Transverse colon (tissue), 4 donors: ENCODE measurements at regions not wholly inside any gene's neighbourhood (a gene's known extent, or its start where the extent isn't known, plus 50 kb on each side); places are given as distances from the start of the nearest gene placed in this dataset.

Source experiments
- DNase-seq: peaks from one replicate; pipeline ENCODE4 v3.0.0-alpha.2; 2019
- H3K27ac ChIP-seq, 4 donors: fragments of 200-600 bp; sonication (generic); 2 replicates each; pipeline ENCODE4 v1.5.1; 2016 to 2018; ENCODE audit warnings: inconsistent platforms in 4 of 4
- H3K27me3 ChIP-seq: fragments of 200-600 bp; sonication (generic); 2 replicates; pipeline ENCODE4 v1.5.1; 2017; ENCODE audit warnings: inconsistent platforms
- H3K36me3 ChIP-seq, 4 donors: fragments of 200-600 bp; sonication (generic); 2 replicates each; pipeline ENCODE4 v1.5.1; 2017 to 2019; ENCODE audit warnings: inconsistent platforms in 4 of 4
- H3K4me1 ChIP-seq, 4 donors: fragments of 200-600 bp; sonication (generic); 2 replicates each; pipeline ENCODE4 v1.5.1; 2017 to 2020; ENCODE audit warnings: inconsistent platforms in 4 of 4
- H3K4me3 ChIP-seq, 4 donors: fragments of 200-600 bp; sonication (generic); 1 replicate in 1 of 4; 2 replicates in 3 of 4; pipeline versions ENCODE4 v1.5.1 to v1.6.1; 2017 to 2019; ENCODE audit warnings: inconsistent platforms in 4 of 4
- H3K9me3 ChIP-seq, 2 donors: fragments of 200-600 bp; sonication (generic); 2 replicates each; pipeline ENCODE4 v1.5.1; 2017 to 2019; ENCODE audit warnings: inconsistent platforms in 2 of 2
- EP300 ChIP-seq: sonication (generic); formaldehyde crosslinking; IDR thresholded peaks from one replicate; pipeline ENCODE4 v1.6.1; 2017; ENCODE audit warnings: antibody characterized with exemption, low read depth
- POLR2A ChIP-seq: fragments of 450-650 bp; IDR thresholded peaks from one replicate; pipeline ENCODE4 v1.6.1; 2016; ENCODE audit warnings: antibody characterized with exemption, mild to moderate bottlenecking, moderate library complexity
- POLR2AphosphoS5 ChIP-seq, 3 donors: sonication (generic); formaldehyde crosslinking; IDR thresholded peaks; one replicate each; pipeline ENCODE4 v1.6.1; 2016; ENCODE audit warnings: antibody characterized with exemption in 3 of 3
- WGBS, 2 donors: methylation state at CpG; one replicate each; pipeline ENCODE4 v1.1.5; 2018; ENCODE audit warnings: low coverage in 1 of 2; 5-methylcytosine and 5-hydroxymethylcytosine counted together
- in situ Hi-C, 4 donors: fragments of 200-750 bp; cut with MboI; loops; one replicate each; pipeline versions ENCODE4 v1.15.0 to v1.15.1; 2017; ENCODE audit warnings: low sequenced_read_pairs in 3 of 4, low pct_ligation_motif_present in 1 of 4, low pct_unique_long_range_greater_than_20kb in 1 of 4
- intact Hi-C: fragments of 100-400 bp; cut with DNase I; formaldehyde crosslinking; loops from one replicate; pipeline ENCODE4 v1.15.1; 2023; ENCODE audit warnings: low total_unique reads
- TF ChIP-seq, protein P1 (sequence below), 5 experiments: fragments of 200-600 bp in 3 of 5; fragments of 450-650 bp in 2 of 5; sonication (generic) in 3 of 5; IDR thresholded peaks; 1 replicate in 2 of 5; 2 replicates in 3 of 5; pipeline ENCODE4 v1.5.1; 2016 to 2017; ENCODE audit warnings: antibody characterized with exemption in 5 of 5, inconsistent platforms in 3 of 5, mild to moderate bottlenecking in 2 of 5, moderate library complexity in 1 of 5

DNA sequence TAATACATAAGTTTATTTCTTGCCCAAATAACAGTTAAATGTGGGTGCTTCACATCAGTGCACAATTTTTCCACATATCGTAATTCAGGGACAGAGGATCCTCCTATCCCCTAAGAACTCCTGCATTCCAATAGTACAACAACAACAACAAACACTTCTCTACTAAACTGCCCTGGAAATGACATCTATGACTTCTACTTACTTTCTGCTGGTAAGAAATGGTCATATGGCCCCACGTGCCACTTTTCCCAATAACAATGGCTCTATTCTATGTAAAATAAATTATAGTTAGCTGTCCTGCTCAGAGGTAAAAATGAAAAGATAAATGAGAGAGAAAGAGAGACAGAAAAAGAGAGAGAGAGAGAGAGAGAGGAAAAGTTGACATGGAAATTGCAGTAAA is 308.5 kb downstream of the ATXN7L3B start:
- Histone ChIP-seq H3K27me3 (no peaks in the 10 kb centered on the region), H3K27ac (no peak overlapping the region), H3K4me3 (no peak overlapping the region), H3K9me3 (no peaks in the 10 kb centered on the region), H3K36me3 (no peaks in the 10 kb centered on the region), H3K4me1 (no peaks in the 10 kb centered on the region)
- intact Hi-C loops (no loop called here), in situ Hi-C loops (no loop called here)
- no peak for DNase-seq
- WGBS, 2 donors, result 70 to 74% methylated on average over 2 of the region's 2 CpGs
- no peak for TF ChIP-seq POLR2A
- TF ChIP-seq EP300, result no peak
- TF ChIP-seq, protein P1, sequence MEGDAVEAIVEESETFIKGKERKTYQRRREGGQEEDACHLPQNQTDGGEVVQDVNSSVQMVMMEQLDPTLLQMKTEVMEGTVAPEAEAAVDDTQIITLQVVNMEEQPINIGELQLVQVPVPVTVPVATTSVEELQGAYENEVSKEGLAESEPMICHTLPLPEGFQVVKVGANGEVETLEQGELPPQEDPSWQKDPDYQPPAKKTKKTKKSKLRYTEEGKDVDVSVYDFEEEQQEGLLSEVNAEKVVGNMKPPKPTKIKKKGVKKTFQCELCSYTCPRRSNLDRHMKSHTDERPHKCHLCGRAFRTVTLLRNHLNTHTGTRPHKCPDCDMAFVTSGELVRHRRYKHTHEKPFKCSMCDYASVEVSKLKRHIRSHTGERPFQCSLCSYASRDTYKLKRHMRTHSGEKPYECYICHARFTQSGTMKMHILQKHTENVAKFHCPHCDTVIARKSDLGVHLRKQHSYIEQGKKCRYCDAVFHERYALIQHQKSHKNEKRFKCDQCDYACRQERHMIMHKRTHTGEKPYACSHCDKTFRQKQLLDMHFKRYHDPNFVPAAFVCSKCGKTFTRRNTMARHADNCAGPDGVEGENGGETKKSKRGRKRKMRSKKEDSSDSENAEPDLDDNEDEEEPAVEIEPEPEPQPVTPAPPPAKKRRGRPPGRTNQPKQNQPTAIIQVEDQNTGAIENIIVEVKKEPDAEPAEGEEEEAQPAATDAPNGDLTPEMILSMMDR (IDR thresholded peaks at IDR 0.05), result no peak
- no peak for TF ChIP-seq POLR2AphosphoS5 (IDR thresholded peaks at IDR 0.05)

DNA sequence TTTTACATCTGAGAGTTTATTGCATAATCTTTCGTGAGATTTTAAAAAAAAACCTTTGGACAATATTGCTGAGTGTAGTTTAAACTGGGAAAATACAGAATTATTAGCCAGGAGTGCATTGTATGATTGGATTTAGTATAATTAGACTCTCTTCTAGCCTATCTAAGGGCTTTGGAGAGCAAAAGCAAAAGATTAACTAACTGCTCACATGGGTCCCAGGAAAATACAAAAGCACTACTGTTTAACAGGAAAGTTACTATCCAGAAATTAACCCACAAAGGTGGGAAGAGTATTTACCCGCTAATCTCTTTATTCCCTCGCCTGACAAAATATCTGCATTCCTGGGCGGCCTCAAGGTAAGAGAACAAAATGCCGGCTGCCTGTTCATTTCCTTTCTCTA is 309.5 kb downstream of the ATXN7L3B start:
- no peaks in the 10 kb centered on the region for H3K9me3 ChIP-seq
- H3K27me3 ChIP-seq, result no peaks in the 10 kb centered on the region
- WGBS, 2 donors, result 49% methylated on average over 5 of the region's 5 CpGs
- no peak for DNase-seq
- H3K4me1 ChIP-seq, result peaks cover 0 to 3% (median 0%) of the 10 kb centered on the region in 4 donors
- no peaks in the 10 kb centered on the region for H3K36me3 ChIP-seq
- TF ChIP-seq, protein P1 (IDR thresholded peaks at IDR 0.05), result no peak
- no peak for TF ChIP-seq EP300
- no peak for TF ChIP-seq POLR2AphosphoS5 (IDR thresholded peaks at IDR 0.05)
- TF ChIP-seq POLR2A, result no peak
- intact Hi-C loops, result no loop called here
- no peak overlapping the region for H3K27ac ChIP-seq
- in situ Hi-C loops, result no loop called here
- no peak overlapping the region for H3K4me3 ChIP-seq

GRCh38 chr12:74848006-74848405 is 310.4 kb downstream of the ATXN7L3B start:
- Histone ChIP-seq H3K27ac (no peak overlapping the region), H3K4me3 (no peak overlapping the region)
- in situ Hi-C loops, result no loop called here

GRCh38 chr12:74849801-74850200 is 312.2 kb downstream of the ATXN7L3B start:
- no peak for DNase-seq
- H3K36me3 ChIP-seq, result no peaks in the 10 kb centered on the region
- WGBS, 2 donors, result 70 to 83% methylated on average over 1 of the region's 1 CpG
- no peaks in the 10 kb centered on the region for H3K9me3 ChIP-seq
- H3K4me3 ChIP-seq, result no peak overlapping the region
- in situ Hi-C loops (no loop called here), intact Hi-C loops (no loop called here)
- no peaks in the 10 kb centered on the region for H3K27me3 ChIP-seq
- peaks cover 0 to 4% (median 0%) of the 10 kb centered on the region in 4 donors for H3K4me1 ChIP-seq
- no peak overlapping the region for H3K27ac ChIP-seq
- TF ChIP-seq EP300 (no peak), POLR2A (no peak), POLR2AphosphoS5 (IDR thresholded peaks at IDR 0.05) (no peak)
- TF ChIP-seq, protein P1 (IDR thresholded peaks at IDR 0.05), result no peak

More at GRCh38 chr12:74848006-74848405, 310.4 kb downstream of the ATXN7L3B start:
- H3K9me3 ChIP-seq, result no peaks in the 10 kb centered on the region
- H3K36me3 ChIP-seq, result no peaks in the 10 kb centered on the region
- WGBS, 2 donors, result 91% methylated on average over 2 of the region's 2 CpGs; no CpG with 5 or more reads in 1 of the 2 donors
- intact Hi-C loops, result no loop called here
- DNase-seq, result no peak
- TF ChIP-seq, protein P1 (IDR thresholded peaks at IDR 0.05), result no peak
- TF ChIP-seq POLR2AphosphoS5 (IDR thresholded peaks at IDR 0.05) (no peak), EP300 (no peak), POLR2A (no peak)
- H3K4me1 ChIP-seq, result peaks cover 0 to 4% (median 0%) of the 10 kb centered on the region in 4 donors
- no peaks in the 10 kb centered on the region for H3K27me3 ChIP-seq
